Activated B cell treated with CpG ODN at 0.5 μM for 24 hours (primary cell): ENCODE measurements at regions not wholly inside any gene's neighbourhood (a gene's known extent, or its start where the extent isn't known, plus 50 kb on each side); places are given as distances from the start of the nearest gene placed in this dataset.

ENCODE experiments used
- ATAC-seq: fragments of 200-7000 bp; cut with Tn5 transposase; one replicate; pipeline ENCODE4 v1.10.0; 2021; ENCODE audit warnings: low read depth, mild to moderate bottlenecking, moderate library complexity
- CTCF ChIA-PET: fragments of 350-600 bp; sonication (Branson Sonifier 250); formaldehyde crosslinking; loops from one replicate; lab custom pipeline; 2021; ENCODE audit warnings: antibody characterized with exemption; lab: Charles Lee
- POLR2A ChIA-PET: fragments of 350-600 bp; sonication (Branson Sonifier 250); formaldehyde crosslinking; loops from one replicate; lab custom pipeline; 2021; ENCODE audit warnings: antibody characterized with exemption; lab: Charles Lee
- DNase-seq: peaks from one replicate; pipeline ENCODE4 v3.0.0; 2022
- H3K27ac Mint-ChIP-seq: one replicate; pipeline ENCODE4 v1.8.0; 2020; ENCODE audit warnings: mixed read lengths
- H3K27me3 Mint-ChIP-seq: one replicate; pipeline ENCODE4 v1.8.0; 2021; ENCODE audit warnings: mixed read lengths
- H3K36me3 Mint-ChIP-seq: one replicate; pipeline ENCODE4 v1.8.0; 2021; ENCODE audit warnings: low read depth, mixed read lengths
- H3K4me1 Mint-ChIP-seq: one replicate; pipeline ENCODE4 v1.8.0; 2021; ENCODE audit warnings: mixed read lengths
- H3K4me3 Mint-ChIP-seq: one replicate; pipeline ENCODE4 v1.8.0; 2020; ENCODE audit warnings: mild to moderate bottlenecking, mixed read lengths
- H3K9me3 Mint-ChIP-seq: one replicate; pipeline ENCODE4 v1.8.0; 2020; ENCODE audit warnings: mixed read lengths
- CTCF ChIP-seq: fragments of 200-600 bp; IDR thresholded peaks from one replicate; pipeline ENCODE4 v1.8.0; 2022; ENCODE audit warnings: antibody characterized with exemption, mild to moderate bottlenecking
- intact Hi-C: fragments of 100-400 bp; cut with micrococcal nuclease; formaldehyde crosslinking; loops from one replicate; pipeline ENCODE4 v1.15.1; 2024

DNA sequence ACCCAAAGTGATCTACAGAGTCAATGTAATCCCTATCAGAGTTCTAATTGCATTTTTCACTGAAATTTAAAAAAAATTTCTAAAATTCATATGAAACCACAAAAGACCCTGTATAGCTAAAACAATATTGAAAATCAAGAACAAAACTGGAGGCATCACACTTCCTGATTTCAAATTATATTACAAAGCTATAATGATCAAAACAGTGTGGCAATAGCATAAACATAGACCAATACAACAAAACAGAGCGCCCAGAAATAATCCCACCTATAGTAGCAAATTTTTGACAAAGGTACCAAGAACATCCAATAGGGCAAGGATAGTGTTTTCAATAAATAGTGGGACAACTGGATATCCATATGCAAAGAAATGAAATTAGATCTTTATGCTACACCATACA is 59.4 kb upstream of the PRKG2 start:
- no peak for TF ChIP-seq CTCF
- intact Hi-C loops = no loop called here
- no peaks in the 10 kb centered on the region for H3K36me3 Mint-ChIP-seq
- ChIA-PET POLR2A (no interaction called here), CTCF (no interaction called here)
- ATAC-seq (no peak), DNase-seq (no peak)
- H3K27me3 Mint-ChIP-seq = no peaks in the 10 kb centered on the region
- H3K4me1 Mint-ChIP-seq = no peaks in the 10 kb centered on the region
- peaks cover 14% of the 10 kb centered on the region for H3K9me3 Mint-ChIP-seq
- H3K4me3 Mint-ChIP-seq = no peak overlapping the region
- H3K27ac Mint-ChIP-seq = no peak overlapping the region

- no peaks in the 10 kb centered on the region for H3K36me3 Mint-ChIP-seq
- no peaks in the 10 kb centered on the region for H3K4me1 Mint-ChIP-seq
- H3K9me3 Mint-ChIP-seq = peaks cover 18% of the 10 kb centered on the region
- CTCF ChIA-PET = no interaction called here
- DNase-seq (no peak), ATAC-seq (no peak)
- H3K27me3 Mint-ChIP-seq = no peaks in the 10 kb centered on the region
- no peak overlapping the region for H3K4me3 Mint-ChIP-seq
- H3K27ac Mint-ChIP-seq = no peak overlapping the region
- no peak for TF ChIP-seq CTCF
- POLR2A ChIA-PET = no interaction called here
- intact Hi-C loops = no loop called here
Measured at GRCh38 chr4:81272671-81273070, 57.6 kb upstream of the PRKG2 start.
